SK-N-MC (cell line): ENCODE measurements at regions not wholly inside any gene's neighbourhood (a gene's known extent, or its start where the extent isn't known, plus 50 kb on each side); places are given as distances from the start of the nearest gene placed in this dataset.

ENCODE experiments used
- EZH2 ChIP-seq: fragments of 200-600 bp; sonication (generic); IDR thresholded peaks from one replicate; pipeline ENCODE4 v1.6.1; 2017; ENCODE audit warnings: antibody characterized with exemption
- FOXP2 ChIP-seq: optimal IDR thresholded peaks from 2 replicates; pipeline ENCODE3; 2011; ENCODE audit warnings: mild to moderate bottlenecking, moderate library complexity; ENCODE audit not compliant: insufficient read depth; ENCODE audit errors: extremely low read length, control extremely low read depth
- POLR2AphosphoS5 ChIP-seq: IDR thresholded peaks from 2 replicates; pipeline ENCODE4 v1.6.1; 2012; ENCODE audit warnings: mild to moderate bottlenecking, low read depth, low read length, borderline replicate concordance

GRCh38 chr1:14485285-14485684 is 113.2 kb upstream of the KAZN start:
- TF ChIP-seq EZH2: no peak
- TF ChIP-seq POLR2AphosphoS5: no peak
- TF ChIP-seq FOXP2: no peak
